Colonic mucosa (tissue), 4 donors: ENCODE measurements at regions not wholly inside any gene's neighbourhood (a gene's known extent, or its start where the extent isn't known, plus 50 kb on each side); places are given as distances from the start of the nearest gene placed in this dataset.

ENCODE experiments used
- DNase-seq: peaks from one replicate; pipeline ENCODE4 v3.0.0-alpha.2; 2020
- H3K27ac ChIP-seq: fragments of 200-600 bp; one replicate; pipeline ENCODE4 v1.8.0; 2021
- H3K27me3 ChIP-seq: fragments of 200-600 bp; one replicate; pipeline ENCODE4 v1.8.0; 2021
- H3K36me3 ChIP-seq: fragments of 200-600 bp; one replicate; pipeline ENCODE4 v1.8.0; 2021
- H3K4me1 ChIP-seq: fragments of 200-600 bp; one replicate; pipeline ENCODE4 v1.8.0; 2021; ENCODE audit warnings: mild to moderate bottlenecking
- H3K4me3 ChIP-seq: fragments of 200-600 bp; one replicate; pipeline ENCODE4 v1.8.0; 2021
- H3K9ac ChIP-seq, 2 donors: one replicate each; pipeline ENCODE4 v1.7.0; 2013; ENCODE audit warnings: control low read depth in 2 of 2, low read depth in 2 of 2, low read length in 2 of 2
- H3K9me3 ChIP-seq: fragments of 200-600 bp; one replicate; pipeline ENCODE4 v1.8.0; 2021
- intact Hi-C: fragments of 100-400 bp; cut with DNase I; formaldehyde crosslinking; loops from one replicate; pipeline ENCODE4 v1.14.1; 2022
- TF ChIP-seq, protein P1 (sequence below): fragments of 200-600 bp; IDR thresholded peaks from one replicate; pipeline ENCODE4 v1.8.0; 2022; ENCODE audit warnings: antibody characterized with exemption, mild to moderate bottlenecking
- donor health status: healthy.
- donor health status: DM: no; HTN: no; CAD: no.
- donor health status: DM: no; HTN: no; CAD: no.

DNA sequence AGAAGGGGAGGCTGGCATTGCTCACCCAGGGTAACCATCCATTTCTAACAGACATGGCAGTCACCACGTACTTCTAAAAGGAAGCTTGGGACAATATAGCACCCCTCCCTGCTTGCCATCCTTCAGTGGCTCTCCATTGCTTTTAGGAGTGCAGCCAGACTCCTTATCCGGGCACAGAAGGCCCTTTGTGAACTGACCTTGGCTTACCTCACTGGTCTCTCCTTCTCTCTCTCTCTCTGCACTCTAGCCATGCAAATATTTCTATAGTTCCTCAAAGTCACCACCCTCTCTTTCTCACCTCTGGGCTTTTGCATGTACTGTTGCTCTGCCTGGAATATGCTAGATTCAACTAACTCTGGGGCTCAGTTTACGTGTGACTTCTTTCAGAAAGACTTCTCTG is 301.1 kb downstream of the SHQ1 start:
- H3K9me3 ChIP-seq = no peaks in the 10 kb centered on the region
- H3K4me3 ChIP-seq = no peak overlapping the region
- no peaks in the 10 kb centered on the region for H3K36me3 ChIP-seq
- TF ChIP-seq, protein P1, sequence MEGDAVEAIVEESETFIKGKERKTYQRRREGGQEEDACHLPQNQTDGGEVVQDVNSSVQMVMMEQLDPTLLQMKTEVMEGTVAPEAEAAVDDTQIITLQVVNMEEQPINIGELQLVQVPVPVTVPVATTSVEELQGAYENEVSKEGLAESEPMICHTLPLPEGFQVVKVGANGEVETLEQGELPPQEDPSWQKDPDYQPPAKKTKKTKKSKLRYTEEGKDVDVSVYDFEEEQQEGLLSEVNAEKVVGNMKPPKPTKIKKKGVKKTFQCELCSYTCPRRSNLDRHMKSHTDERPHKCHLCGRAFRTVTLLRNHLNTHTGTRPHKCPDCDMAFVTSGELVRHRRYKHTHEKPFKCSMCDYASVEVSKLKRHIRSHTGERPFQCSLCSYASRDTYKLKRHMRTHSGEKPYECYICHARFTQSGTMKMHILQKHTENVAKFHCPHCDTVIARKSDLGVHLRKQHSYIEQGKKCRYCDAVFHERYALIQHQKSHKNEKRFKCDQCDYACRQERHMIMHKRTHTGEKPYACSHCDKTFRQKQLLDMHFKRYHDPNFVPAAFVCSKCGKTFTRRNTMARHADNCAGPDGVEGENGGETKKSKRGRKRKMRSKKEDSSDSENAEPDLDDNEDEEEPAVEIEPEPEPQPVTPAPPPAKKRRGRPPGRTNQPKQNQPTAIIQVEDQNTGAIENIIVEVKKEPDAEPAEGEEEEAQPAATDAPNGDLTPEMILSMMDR = no peak
- no peak for DNase-seq
- intact Hi-C loops = no loop called here
- H3K9ac ChIP-seq = no peak overlapping the region
- no peak overlapping the region for H3K27ac ChIP-seq
- no peaks in the 10 kb centered on the region for H3K4me1 ChIP-seq
- no peaks in the 10 kb centered on the region for H3K27me3 ChIP-seq

DNA sequence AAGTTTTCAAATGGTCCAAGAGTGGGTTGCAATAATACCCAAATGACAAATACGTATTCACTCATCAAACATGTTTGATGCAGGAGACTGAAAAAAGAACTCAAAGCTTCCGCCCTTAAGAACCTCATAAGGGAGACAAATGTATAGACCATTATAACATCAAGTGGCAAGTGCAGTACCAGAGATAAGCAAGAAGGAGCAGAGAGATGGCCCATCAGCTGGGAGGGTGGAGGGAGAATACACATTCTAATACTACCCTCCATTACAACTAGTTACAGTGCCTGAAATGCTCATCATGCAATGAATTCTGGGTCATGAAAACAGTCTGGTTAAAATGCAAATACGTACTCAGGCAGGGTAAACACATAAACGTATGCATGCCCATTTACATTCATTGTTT is 304.0 kb downstream of the SHQ1 start:
- intact Hi-C loops = no loop called here
- Histone ChIP-seq H3K9ac (no peak overlapping the region), H3K4me3 (no peak overlapping the region), H3K4me1 (no peaks in the 10 kb centered on the region), H3K9me3 (no peaks in the 10 kb centered on the region), H3K27me3 (no peaks in the 10 kb centered on the region), H3K27ac (no peak overlapping the region), H3K36me3 (no peaks in the 10 kb centered on the region)
- TF ChIP-seq, protein P1 = no peak
- DNase-seq = no peak

DNA sequence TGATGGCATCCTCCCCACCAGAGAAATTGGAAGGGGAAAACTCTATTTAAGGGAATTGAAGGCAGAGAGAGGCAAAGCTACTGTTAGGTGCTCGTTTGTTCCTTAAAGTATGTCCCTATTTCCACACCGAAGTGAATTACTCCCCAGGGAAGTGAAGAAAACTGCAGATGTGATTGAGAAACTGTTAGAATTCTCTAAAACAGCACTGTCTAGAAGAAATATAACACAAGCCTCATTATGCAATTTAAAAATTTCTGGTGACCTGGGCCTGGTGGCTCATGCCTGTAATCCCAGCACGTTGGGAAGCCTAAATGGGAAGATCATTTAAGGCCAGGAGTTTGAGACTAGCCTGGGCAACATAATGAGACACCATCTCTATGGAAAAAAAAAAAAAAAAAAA is 305.0 kb downstream of the SHQ1 start:
- H3K4me1 ChIP-seq = no peaks in the 10 kb centered on the region
- TF ChIP-seq, protein P1 = no peak
- no peak overlapping the region for H3K9ac ChIP-seq
- no peak overlapping the region for H3K27ac ChIP-seq
- no peaks in the 10 kb centered on the region for H3K9me3 ChIP-seq
- no peaks in the 10 kb centered on the region for H3K27me3 ChIP-seq
- intact Hi-C loops = no loop called here
- no peak overlapping the region for H3K4me3 ChIP-seq
- DNase-seq = no peak
- no peaks in the 10 kb centered on the region for H3K36me3 ChIP-seq

DNA sequence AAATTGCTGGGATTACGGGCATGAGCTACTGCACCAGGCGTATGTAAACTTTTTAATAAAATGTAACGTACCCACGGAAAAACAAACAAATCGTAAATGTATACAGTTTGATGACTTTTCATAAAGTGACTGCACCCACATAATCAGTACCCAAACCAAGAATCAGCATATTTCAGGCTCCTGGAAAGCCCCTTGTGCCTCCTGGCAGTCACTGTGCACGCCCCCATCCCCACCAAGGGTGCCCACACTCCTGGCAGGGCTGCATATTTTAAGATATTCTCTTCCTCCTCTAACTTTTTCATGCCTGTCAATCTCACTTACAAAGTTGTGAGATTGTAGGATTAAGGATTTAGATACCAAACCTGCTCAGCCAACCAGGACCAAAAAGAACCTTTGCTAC is 305.5 kb downstream of the SHQ1 start:
- intact Hi-C loops = no loop called here
- Histone ChIP-seq H3K4me1 (no peaks in the 10 kb centered on the region), H3K36me3 (no peaks in the 10 kb centered on the region), H3K27me3 (no peaks in the 10 kb centered on the region), H3K27ac (no peak overlapping the region), H3K4me3 (no peak overlapping the region), H3K9ac (no peak overlapping the region), H3K9me3 (no peaks in the 10 kb centered on the region)
- TF ChIP-seq, protein P1 = no peak
- no peak for DNase-seq

DNA sequence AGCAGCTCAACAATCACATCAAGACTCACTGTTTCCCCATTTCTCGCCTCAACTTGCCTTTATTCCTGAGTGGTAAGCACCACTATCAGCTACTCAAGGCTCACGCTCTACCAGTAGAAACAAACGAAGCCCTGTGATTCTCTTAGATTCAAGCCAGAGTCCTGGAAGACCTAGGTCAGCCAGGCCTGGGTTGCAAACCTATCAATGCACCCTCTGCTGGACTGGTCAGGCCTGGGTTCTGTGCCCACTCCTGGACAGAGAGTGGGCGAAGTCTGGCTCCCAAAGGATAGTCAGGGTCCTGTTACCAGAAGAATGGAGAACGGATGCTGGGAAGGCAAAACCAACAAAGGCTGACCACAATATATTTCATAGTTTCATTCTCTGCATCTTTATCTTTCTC is 308.4 kb downstream of the SHQ1 start:
- no peaks in the 10 kb centered on the region for H3K4me1 ChIP-seq
- no peak overlapping the region for H3K9ac ChIP-seq
- DNase-seq = no peak
- H3K36me3 ChIP-seq = no peaks in the 10 kb centered on the region
- no peak overlapping the region for H3K4me3 ChIP-seq
- no peaks in the 10 kb centered on the region for H3K27me3 ChIP-seq
- H3K27ac ChIP-seq = no peak overlapping the region
- intact Hi-C loops = no loop called here
- TF ChIP-seq, protein P1 = no peak
- H3K9me3 ChIP-seq = no peaks in the 10 kb centered on the region
